H9 (cell line): ENCODE measurements at regions not wholly inside any gene's neighbourhood (a gene's known extent, or its start where the extent isn't known, plus 50 kb on each side); places are given as distances from the start of the nearest gene placed in this dataset.

Source experiments
- DNase-seq: peaks from one replicate; pipeline ENCODE4 v3.0.0-alpha.2; 2017
- H2AFZ ChIP-seq: one replicate; pipeline ENCODE4 v1.6.1; 2013; ENCODE audit warnings: mild to moderate bottlenecking, low read length, control low read depth, moderate library complexity
- H2AK5ac ChIP-seq: 2 replicates; pipeline ENCODE4 v1.6.1; 2013; ENCODE audit warnings: low read length, control low read depth, mixed read lengths; ENCODE audit not compliant: insufficient read length
- H2BK120ac ChIP-seq: one replicate; pipeline ENCODE4 v1.6.1; 2013; ENCODE audit warnings: low read depth, mild to moderate bottlenecking, low read length, control low read depth, inconsistent platforms; ENCODE audit not compliant: poor library complexity, severe bottlenecking
- H2BK12ac ChIP-seq: 2 replicates; pipeline ENCODE4 v1.6.1; 2013; ENCODE audit warnings: low read length, control low read depth, mixed read lengths, low read depth; ENCODE audit not compliant: insufficient read length
- H2BK15ac ChIP-seq: 2 replicates; pipeline ENCODE4 v1.6.1; 2013; ENCODE audit warnings: low read depth, low read length, control low read depth
- H2BK20ac ChIP-seq: one replicate; pipeline ENCODE4 v1.6.1; 2013; ENCODE audit warnings: low read depth, mild to moderate bottlenecking, low read length, control low read depth, inconsistent platforms; ENCODE audit not compliant: poor library complexity, severe bottlenecking
- H2BK5ac ChIP-seq: 2 replicates; pipeline ENCODE4 v1.6.1; 2013; ENCODE audit warnings: low read length, control low read depth, mixed read lengths; ENCODE audit not compliant: insufficient read length
- H3K14ac ChIP-seq: 2 replicates; pipeline ENCODE4 v1.6.1; 2013; ENCODE audit warnings: low read length, control low read depth; ENCODE audit not compliant: insufficient read depth
- H3K18ac ChIP-seq: 2 replicates; pipeline ENCODE4 v1.6.1; 2013; ENCODE audit warnings: low read depth, mild to moderate bottlenecking, mixed read lengths, low read length, control low read depth; ENCODE audit not compliant: insufficient read length
- H3K23ac ChIP-seq: 2 replicates; pipeline ENCODE4 v1.6.1; 2013; ENCODE audit warnings: low read length, control low read depth, mixed read lengths, low read depth; ENCODE audit not compliant: insufficient read length
- H3K23me2 ChIP-seq: 2 replicates; pipeline ENCODE4 v1.6.1; 2013; ENCODE audit warnings: low read depth, mild to moderate bottlenecking, mixed read lengths, low read length, control low read depth; ENCODE audit not compliant: insufficient read length, poor library complexity, severe bottlenecking
- H3K27ac ChIP-seq: 2 replicates; pipeline ENCODE4 v1.5.1; 2013; ENCODE audit warnings: low read length, control low read depth, mixed read lengths, low read depth; ENCODE audit not compliant: insufficient read length
- H3K27me3 ChIP-seq: 2 replicates; pipeline ENCODE4 v1.6.1; 2013; ENCODE audit warnings: low read length, control low read depth, inconsistent platforms; ENCODE audit not compliant: insufficient read depth
- H3K4ac ChIP-seq: 2 replicates; pipeline ENCODE4 v1.6.1; 2013; ENCODE audit warnings: low read depth, mild to moderate bottlenecking, control low read depth, inconsistent platforms, low read length, moderate library complexity
- H3K4me1 ChIP-seq: 2 replicates; pipeline ENCODE4 v1.6.1; 2013; ENCODE audit warnings: low read length, control low read depth, inconsistent platforms; ENCODE audit not compliant: insufficient read depth
- H3K4me2 ChIP-seq: 2 replicates; pipeline ENCODE4 v1.6.1; 2013; ENCODE audit warnings: low read length, control low read depth, mixed read lengths; ENCODE audit not compliant: insufficient read length, insufficient read depth
- H3K56ac ChIP-seq: 2 replicates; pipeline ENCODE4 v1.6.1; 2013; ENCODE audit warnings: low read depth, mild to moderate bottlenecking, mixed read lengths, low read length, control low read depth; ENCODE audit not compliant: insufficient read length
- H3K79me1 ChIP-seq: 2 replicates; pipeline ENCODE4 v1.6.1; 2013; ENCODE audit warnings: low read depth, mild to moderate bottlenecking, moderate library complexity, low read length, control low read depth, inconsistent platforms; ENCODE audit not compliant: insufficient read depth, poor library complexity, severe bottlenecking
- H3K79me2 ChIP-seq: 2 replicates; pipeline ENCODE4 v1.6.1; 2013; ENCODE audit warnings: low read length, control low read depth, inconsistent platforms; ENCODE audit not compliant: insufficient read depth
- H3K9ac ChIP-seq: 2 replicates; pipeline ENCODE4 v1.6.1; 2013; ENCODE audit warnings: low read length, control low read depth, mixed read lengths; ENCODE audit not compliant: insufficient read length; ENCODE audit errors: extremely low read depth
- H3K9me3 ChIP-seq: one replicate; pipeline ENCODE4 v1.6.1; 2013; ENCODE audit warnings: low read depth, low read length, inconsistent platforms; ENCODE audit not compliant: control insufficient read depth
- H3T11ph ChIP-seq: one replicate; pipeline ENCODE4 v1.6.1; 2013; ENCODE audit warnings: mild to moderate bottlenecking, low read length, control low read depth, inconsistent platforms
- H4K20me1 ChIP-seq: one replicate; pipeline ENCODE4 v1.6.1; 2013; ENCODE audit not compliant: control insufficient read depth, insufficient read length, insufficient read depth
- H4K5ac ChIP-seq: 2 replicates; pipeline ENCODE4 v1.6.1; 2013; ENCODE audit warnings: low read depth, mild to moderate bottlenecking, mixed read lengths, low read length, control low read depth; ENCODE audit not compliant: insufficient read length
- H4K8ac ChIP-seq: replicated peaks from 2 replicates; pipeline ENCODE4 v1.6.1; 2013; ENCODE audit warnings: low read length, control low read depth, mixed read lengths, low read depth; ENCODE audit not compliant: insufficient read length
- H4K91ac ChIP-seq: 2 replicates; pipeline ENCODE4 v1.6.1; 2013; ENCODE audit warnings: low read depth, mild to moderate bottlenecking, moderate library complexity, mixed read lengths, low read length, control low read depth; ENCODE audit not compliant: insufficient read length
- H3K27ac Mint-ChIP-seq, 3 experiments: 2 replicates in 2 of 3; 3 replicates in 1 of 3; pipeline ENCODE4 v1.8.0; 2020 to 2021; ENCODE audit warnings: mixed read lengths in 3 of 3, mild to moderate bottlenecking in 1 of 3, moderate library complexity in 1 of 3
- H3K27me3 Mint-ChIP-seq: 2 replicates; pipeline ENCODE4 v1.8.0; 2021; ENCODE audit warnings: low read depth, mild to moderate bottlenecking, moderate library complexity, mixed read lengths
- H3K36me3 Mint-ChIP-seq, 3 experiments: 2 replicates in 2 of 3; 3 replicates in 1 of 3; pipeline ENCODE4 v1.8.0; 2020 to 2021; ENCODE audit warnings: low read depth in 3 of 3, mixed read lengths in 3 of 3; ENCODE audit not compliant: insufficient read depth in 1 of 3
- H3K4me1 Mint-ChIP-seq, 2 experiments: 2 replicates each; pipeline ENCODE4 v1.8.0; 2020; ENCODE audit warnings: mixed read lengths in 2 of 2
- H3K4me3 Mint-ChIP-seq, 2 experiments: 2 replicates in 1 of 2; 3 replicates in 1 of 2; pipeline ENCODE4 v1.8.0; 2020 to 2021; ENCODE audit warnings: mild to moderate bottlenecking in 2 of 2, mixed read lengths in 2 of 2, moderate library complexity in 1 of 2
- H3K9me3 Mint-ChIP-seq, 2 experiments: 2 replicates in 1 of 2; 3 replicates in 1 of 2; pipeline ENCODE4 v1.8.0; 2020; ENCODE audit warnings: mild to moderate bottlenecking in 2 of 2, mixed read lengths in 2 of 2, moderate library complexity in 1 of 2
- CTCF ChIP-seq: fragments of 200-600 bp; sonication (generic); conservative IDR thresholded peaks from 3 replicates; pipeline ENCODE4 v1.8.0; 2021; ENCODE audit warnings: antibody characterized with exemption, mild to moderate bottlenecking
- WGBS: extraction: QIAGEN DNeasy Blood & Tissue Kit; methylation state at CpG from one replicate; pipeline ENCODE4 v1.1.7; 2013; ENCODE audit warnings: missing lambda C conversion rate, low lambda C conversion rate, mixed read lengths; ENCODE audit not compliant: insufficient read length; ENCODE audit errors: extremely low coverage; 5-methylcytosine and 5-hydroxymethylcytosine counted together

- no peak overlapping the region for H3K27ac ChIP-seq
- Mint-ChIP-seq H3K4me3 (no peak overlapping the region), H3K27me3 (no peaks in the 10 kb centered on the region), H3K9me3 (no peaks in the 10 kb centered on the region; a peak in 1 of 5 replicates), H3K36me3 (no peaks in the 10 kb centered on the region), H3K27ac (no peak overlapping the region), H3K4me1 (peaks cover 7 to 13% of the 10 kb centered on the region in 2 experiments)
- H2BK15ac ChIP-seq, result no peak overlapping the region
- no peak overlapping the region for H4K8ac ChIP-seq
- H2BK20ac ChIP-seq, result no peak overlapping the region
- H3K23ac ChIP-seq, result no peak overlapping the region
- H2BK120ac ChIP-seq, result no peak overlapping the region
- no peaks in the 10 kb centered on the region for H3K79me1 ChIP-seq
- TF ChIP-seq CTCF, result no peak
- H3K23me2 ChIP-seq, result no peaks in the 10 kb centered on the region
- H4K91ac ChIP-seq, result no peak overlapping the region
- H3K18ac ChIP-seq, result no peak overlapping the region
- no peak overlapping the region for H3K14ac ChIP-seq
- H3K9me3 ChIP-seq, result no peaks in the 10 kb centered on the region
- no peaks in the 10 kb centered on the region for H3K79me2 ChIP-seq
- H2AFZ ChIP-seq, result no peak overlapping the region
- DNase-seq, result no peak
- no peak overlapping the region for H2BK12ac ChIP-seq
- no CpG with 5 or more reads among the region's 2 CpGs for WGBS
- H2BK5ac ChIP-seq, result no peak overlapping the region
- H3K4ac ChIP-seq, result no peak overlapping the region
- no peak overlapping the region for H3K4me2 ChIP-seq
- H2AK5ac ChIP-seq, result no peak overlapping the region
- no peak overlapping the region for H3K56ac ChIP-seq
- no peaks in the 10 kb centered on the region for H4K20me1 ChIP-seq
- no peaks in the 10 kb centered on the region; the same call in 1 of the 2 replicates for H3K4me1 ChIP-seq
- H3T11ph ChIP-seq, result no peak overlapping the region
- no peaks in the 10 kb centered on the region for H3K27me3 ChIP-seq
- H3K9ac ChIP-seq, result no peak overlapping the region
- no peak overlapping the region for H4K5ac ChIP-seq
Measured at GRCh38 chr10:88111294-88111693, 247.9 kb downstream of the PTEN start.
